ENCODE measurements at regions not wholly inside any gene's neighbourhood (a gene's known extent, or its start where the extent isn't known, plus 50 kb on each side); places are given as distances from the start of the nearest gene placed in this dataset.

DNA sequence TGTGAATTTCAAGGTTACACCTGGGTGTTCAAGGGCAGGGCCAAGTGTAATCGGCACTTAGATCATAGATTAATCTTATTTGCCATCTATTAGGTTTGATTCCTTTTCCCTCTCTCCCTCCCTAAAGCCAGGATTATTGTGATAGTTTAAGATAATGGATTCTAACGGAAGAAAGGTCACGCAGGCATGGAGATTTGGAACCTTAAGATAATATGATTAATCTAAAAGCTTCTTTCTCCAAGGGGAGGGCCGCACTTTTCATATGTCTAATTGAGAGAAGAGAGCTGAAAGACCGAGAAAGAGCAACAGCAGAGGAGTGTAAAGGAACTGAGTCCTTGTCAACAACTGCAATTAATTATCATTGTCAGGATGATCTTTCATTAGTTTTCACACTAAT, 858.8 kb upstream of the NR2F2 start:
- no peak for DNase-seq (ENCODE audit: low read depth)

DNA sequence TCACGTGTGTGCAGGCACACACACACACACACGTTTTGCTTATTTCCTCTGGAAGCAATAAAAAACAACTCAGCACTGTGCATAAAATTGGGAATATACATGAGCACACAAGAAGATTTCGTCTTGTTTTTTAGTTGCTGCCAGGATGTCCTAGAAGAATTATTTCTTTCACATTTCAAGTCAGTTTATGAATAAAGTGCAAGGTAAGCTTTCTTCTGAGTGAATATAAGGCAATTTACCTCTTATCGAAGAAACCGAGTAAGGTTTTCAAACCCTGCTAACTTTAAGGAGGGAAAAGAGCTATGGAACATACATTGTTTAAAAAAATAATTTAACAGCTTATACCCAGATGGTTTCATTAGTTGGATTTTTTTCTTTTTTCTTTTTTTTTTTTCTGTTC, 855.4 kb upstream of the NR2F2 start:
- DNase-seq (ENCODE audit: low read depth): no peak

GRCh38 chr15:95479308-95479707, 851.2 kb upstream of the NR2F2 start:
- DNase-seq (ENCODE audit: low read depth): no peak

- DNase-seq (ENCODE audit: low read depth): no peak
Measured at GRCh38 chr15:95485367-95485766, 845.1 kb upstream of the NR2F2 start.

GRCh38 chr15:95486224-95486623, 844.3 kb upstream of the NR2F2 start:
- no peak for DNase-seq (ENCODE audit: low read depth)

DNA sequence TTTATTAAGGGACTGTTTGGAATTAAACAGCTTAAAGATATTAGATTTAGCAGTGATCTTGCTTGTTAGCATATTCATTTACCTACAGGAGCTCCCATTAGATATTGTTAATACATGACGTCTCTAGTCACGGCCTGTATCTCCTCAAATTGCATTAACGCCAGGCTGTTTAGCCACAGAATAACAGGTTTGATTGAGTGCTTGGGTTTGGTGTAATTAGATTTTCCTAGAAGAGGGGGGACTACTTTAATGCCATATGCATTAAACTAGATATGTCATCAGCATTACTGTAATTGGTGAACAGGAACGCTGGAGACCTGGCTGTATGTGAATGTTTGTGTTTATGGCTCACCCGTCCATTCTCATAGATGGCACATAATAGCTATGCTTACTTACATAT, 841.4 kb upstream of the NR2F2 start:
- DNase-seq (ENCODE audit: low read depth): no peak

GRCh38 chr15:95492388-95493070, 838.0 kb upstream of the NR2F2 start:
- no peak for DNase-seq (ENCODE audit: low read depth)

DNA sequence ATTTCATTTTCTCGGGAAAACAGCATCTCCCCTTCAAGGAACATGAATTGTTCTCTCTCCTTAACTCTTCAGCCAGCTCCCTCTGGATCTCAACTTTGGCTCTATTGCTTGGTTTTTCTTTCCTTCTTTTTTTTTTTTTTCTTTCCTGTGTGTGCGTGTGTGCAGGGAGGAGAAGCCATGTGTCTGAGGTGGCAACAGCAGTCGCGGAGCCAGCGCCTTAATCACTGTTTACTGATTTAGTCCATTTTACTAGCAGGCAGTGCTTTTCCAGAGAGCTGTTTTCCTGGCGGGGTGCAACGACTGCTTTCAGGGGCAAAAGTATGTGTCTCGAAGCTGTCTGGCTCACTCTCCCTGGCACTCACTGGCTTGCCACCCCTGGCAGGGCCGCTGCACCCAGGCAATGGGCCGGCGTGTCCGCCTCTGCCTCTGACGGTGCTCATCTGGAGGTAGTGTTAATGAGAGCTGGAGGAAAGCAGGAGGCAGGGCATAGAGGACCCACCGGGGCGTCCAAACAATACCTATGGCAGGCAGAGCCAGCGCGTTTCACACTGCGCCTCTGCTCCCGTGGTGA, 835.4 kb upstream of the NR2F2 start:
- DNase-seq (ENCODE audit: low read depth): no peak

DNA sequence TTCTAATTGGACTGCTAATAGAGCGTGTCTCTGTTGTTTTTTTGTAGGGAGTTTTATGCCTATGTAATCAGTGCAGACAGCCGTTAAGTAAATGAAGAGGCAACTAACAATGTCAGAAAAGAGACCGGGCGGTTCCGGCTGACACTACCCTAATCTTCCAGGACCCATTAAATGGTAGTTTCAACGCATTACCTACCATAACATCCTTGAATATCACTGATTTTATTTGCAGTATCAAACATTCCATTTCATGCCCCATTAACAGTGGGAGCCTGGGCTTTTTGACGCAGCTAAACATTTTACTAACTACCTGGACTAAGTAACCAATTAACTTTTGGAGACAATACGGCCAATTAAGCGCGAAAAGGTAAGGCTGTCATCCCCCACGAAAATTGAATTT, 832.9 kb upstream of the NR2F2 start:
- DNase-seq (ENCODE audit: low read depth): no peak

DNA sequence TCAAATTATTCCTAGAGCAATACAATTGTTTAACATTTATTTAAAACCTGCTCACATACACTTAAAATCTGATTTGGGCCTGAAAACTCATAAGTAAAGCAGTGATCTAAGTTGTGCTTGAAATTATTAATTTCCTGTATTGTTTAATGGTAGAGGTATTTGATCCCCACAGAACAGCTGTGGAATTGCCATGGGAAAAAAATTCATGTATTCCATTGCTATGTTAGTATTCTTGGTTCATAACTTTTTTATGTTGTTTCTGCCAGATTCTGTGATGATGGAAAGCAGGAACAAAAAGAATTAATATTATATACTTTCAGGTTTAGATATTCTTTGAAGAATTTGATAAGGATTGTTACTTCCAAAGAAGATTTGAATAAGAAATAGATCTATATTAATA, 831.5 kb upstream of the NR2F2 start:
- peak; percentile 24 for DNase-seq (ENCODE audit: low read depth)

DNA sequence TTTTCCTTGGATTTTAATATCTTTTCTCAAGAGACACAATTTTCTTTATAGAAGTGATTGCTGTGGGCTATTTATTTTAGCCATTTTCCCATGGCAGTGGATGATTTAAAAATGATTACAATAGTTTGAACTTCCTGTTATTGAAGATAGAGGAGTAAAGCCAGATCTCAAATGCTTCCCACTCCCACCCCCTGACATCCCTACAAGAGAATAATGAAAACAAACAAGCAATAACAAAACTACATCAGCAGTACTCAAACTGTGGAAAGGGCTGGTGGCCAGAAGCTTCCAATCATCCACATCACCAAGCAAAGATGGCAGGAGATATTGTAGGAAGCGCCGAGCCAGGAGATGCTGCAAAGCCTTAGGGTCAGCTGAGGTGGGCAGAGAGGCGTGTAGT, 831.1 kb upstream of the NR2F2 start:
- DNase-seq (ENCODE audit: low read depth): no peak

DNA sequence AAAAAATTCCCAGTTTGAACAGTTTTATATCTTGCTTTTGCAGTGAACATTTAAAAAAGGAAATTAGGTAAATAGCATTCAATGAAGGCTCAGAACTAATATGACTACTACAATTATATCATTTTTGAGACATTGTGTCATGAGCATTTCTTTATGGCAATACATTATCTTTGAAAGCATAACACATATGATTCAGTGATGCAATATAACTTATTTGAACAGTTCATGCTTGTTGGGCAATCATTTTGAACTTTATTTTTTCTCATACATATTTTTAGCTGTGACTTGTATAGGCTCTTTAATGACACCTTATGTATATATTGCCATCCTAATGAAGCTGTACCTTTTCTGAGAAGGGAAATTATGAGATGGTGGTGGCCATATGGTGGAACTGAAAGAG, 828.6 kb upstream of the NR2F2 start:
- DNase-seq (ENCODE audit: low read depth): no peak

- DNase-seq (ENCODE audit: low read depth): no peak
Measured at GRCh38 chr15:95503107-95503506, 827.4 kb upstream of the NR2F2 start.

DNA sequence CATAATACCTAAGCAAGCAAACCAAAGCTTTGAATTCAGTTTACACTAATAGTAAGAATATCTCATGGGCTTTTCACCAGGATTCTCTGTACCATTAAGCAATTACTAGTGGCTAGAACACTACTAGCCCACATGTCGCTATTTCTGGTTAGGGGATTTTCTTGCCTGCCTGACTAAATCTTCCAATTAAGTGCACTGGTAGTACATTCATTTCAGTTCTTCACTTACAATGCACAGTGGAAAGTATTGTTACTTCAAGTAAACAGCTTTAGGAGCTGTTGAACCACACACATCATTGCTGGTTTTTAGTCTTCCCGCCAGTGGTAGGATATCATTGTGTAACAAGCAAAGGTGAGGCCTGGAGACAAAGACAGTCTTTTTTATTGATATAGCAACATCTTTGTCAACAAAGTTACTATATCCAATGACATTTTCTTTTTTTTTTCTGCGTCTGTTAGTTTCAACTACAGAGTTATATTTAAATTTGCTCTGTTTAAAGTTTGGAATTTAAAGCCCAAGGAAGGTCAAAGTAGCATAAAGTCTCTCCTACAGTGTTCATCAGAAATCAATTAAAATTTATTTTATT, 826.8 kb upstream of the NR2F2 start:
- no peak for DNase-seq (ENCODE audit: low read depth)

DNA sequence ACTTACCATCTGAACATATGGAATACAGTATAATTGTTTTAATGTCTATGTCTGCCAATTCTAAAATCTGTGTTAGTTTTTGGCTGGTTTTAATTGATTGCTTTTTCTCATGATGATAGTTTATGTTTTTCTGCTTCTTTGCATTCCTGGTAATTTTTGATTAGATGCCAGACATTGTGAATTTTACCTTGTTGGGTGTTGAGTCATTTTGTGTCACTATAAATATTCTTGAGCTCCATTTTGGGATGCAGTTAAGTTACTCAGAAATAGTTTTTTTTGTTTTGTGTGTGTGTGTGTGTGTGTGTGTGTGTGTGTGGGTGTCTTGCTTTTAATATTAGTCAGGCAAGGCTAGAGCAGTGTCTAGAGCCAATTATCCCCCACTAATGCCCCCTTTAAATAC, 818.8 kb upstream of the NR2F2 start:
- no peak for DNase-seq (ENCODE audit: low read depth)

GRCh38 chr15:95512906-95513305, 817.6 kb upstream of the NR2F2 start:
- DNase-seq (ENCODE audit: low read depth): no peak

DNA sequence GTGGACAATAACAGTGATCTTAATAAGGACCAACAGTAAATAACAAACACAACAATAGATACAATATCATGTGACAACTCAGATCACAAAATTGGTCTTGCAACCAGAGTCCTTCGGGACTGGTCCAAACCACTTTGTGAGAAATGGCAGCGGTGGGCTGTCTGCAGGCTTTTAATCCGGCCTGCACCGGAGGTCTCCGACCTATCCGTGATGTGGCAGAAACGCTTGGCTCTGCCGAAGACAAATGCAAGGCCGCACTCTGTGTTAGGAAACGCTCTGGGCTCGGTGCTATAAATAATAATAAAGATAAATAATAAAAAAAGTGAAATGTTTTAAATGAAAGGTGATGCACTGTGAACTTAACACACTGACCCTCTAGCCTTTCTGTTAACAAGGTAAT, 810.6 kb upstream of the NR2F2 start:
- no peak for DNase-seq (ENCODE audit: low read depth)

DNA sequence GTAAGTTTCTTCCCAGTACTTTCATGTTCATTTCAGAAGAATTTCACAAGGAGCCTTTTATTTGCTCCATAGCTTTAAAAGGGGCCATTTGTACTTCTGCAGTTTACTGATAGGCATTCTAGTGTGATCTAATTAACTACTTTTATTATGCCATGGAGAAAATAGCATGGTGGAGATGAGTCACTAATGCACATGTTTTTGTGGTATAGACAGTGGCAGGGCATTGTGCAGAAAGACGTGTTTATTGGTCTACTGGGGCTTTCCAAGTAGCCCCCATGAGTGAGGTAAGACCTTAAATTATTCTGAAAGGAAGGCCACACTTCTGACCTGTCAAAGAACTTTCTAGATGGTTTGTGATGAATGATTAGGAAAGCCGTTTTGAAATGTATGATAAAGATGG, 810.0 kb upstream of the NR2F2 start:
- peak; percentile 59 for DNase-seq (ENCODE audit: low read depth)

DNA sequence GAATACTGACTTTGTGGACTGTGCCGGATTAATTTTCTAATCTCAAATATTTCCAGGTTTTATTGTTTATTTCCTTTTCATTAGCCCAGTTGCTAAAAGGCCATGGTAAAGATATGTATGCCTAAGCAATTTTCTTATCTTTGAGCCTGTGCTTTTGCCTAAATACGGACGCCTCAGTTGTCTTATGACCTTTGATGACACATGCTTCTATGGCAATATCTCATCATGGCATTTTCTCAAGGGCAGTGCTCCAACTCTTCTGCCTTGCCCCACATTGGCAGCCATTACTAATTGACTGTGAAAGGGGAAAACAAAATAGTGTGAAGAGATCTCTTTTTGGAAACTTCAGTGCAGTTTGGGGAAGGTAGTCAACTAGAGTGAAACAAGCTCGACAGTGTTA, 809.6 kb upstream of the NR2F2 start:
- no peak for DNase-seq (ENCODE audit: low read depth)

DNA sequence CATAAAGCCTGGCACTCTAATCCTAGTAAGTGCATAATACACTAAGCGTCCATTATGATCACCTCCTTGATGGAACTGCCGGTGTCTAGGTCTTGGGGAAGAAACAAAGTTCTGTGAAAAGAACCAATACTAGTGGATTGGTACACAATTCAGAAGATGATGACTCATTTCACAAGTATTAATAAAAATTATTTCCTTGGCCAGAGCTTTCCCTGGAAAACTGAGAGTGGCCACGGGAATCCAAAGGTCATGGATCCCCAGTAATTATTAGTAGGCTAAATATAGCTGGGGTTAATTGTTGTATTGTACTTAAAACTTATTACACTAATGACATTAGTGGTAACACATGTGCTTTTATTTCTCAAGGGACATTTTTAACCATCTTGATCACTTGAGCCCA, 808.0 kb upstream of the NR2F2 start:
- DNase-seq (ENCODE audit: low read depth): no peak

DNA sequence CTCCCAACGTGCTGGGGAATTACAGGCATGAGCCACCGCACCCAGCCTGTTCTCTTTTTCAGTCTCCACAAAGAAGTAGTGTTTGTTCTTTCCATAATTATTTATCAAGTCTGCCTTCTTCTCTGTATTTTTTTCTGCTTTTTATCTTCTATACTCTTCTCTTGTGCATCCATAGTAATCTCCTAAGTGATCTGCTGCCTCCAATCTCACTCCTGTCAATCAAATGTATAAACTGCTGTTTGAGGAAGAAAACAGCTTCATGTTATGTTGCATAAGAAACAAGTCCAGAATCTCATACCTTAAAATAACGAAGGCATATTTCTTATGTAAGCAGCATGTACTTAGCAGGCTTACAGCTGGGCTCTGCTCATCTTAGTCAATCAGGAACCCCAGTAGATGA, 801.6 kb upstream of the NR2F2 start:
- no peak for DNase-seq (ENCODE audit: low read depth)

- DNase-seq (ENCODE audit: low read depth): no peak
Measured at GRCh38 chr15:95536638-95537037, 793.9 kb upstream of the NR2F2 start.

- no peak for DNase-seq (ENCODE audit: low read depth)
Measured at GRCh38 chr15:95538693-95539092, 791.8 kb upstream of the NR2F2 start.

Measured in myocyte (in vitro differentiated cells).